ENCODE measurements at regions not wholly inside any gene's neighbourhood (a gene's known extent, or its start where the extent isn't known, plus 50 kb on each side); places are given as distances from the start of the nearest gene placed in this dataset.
"Not testable (repeated sequence)": the region's sequence is repeated elsewhere in the genome, so short reads cannot be mapped to it uniquely, and the experiment has no call there.

- FAIRE-seq: no peak
- TF ChIP-seq EZH2 (IDR thresholded peaks at IDR 0.05; ENCODE audit: insufficient read depth, low read length) (no peak), CTCF (IDR thresholded peaks at IDR 0.05; ENCODE audit: insufficient read depth, low read depth, low read length) (no peak)
- H3K27me3 Mint-ChIP-seq (ENCODE audit: low read depth, unreplicated experiment): no peaks in the 10 kb centered on the region
- Histone ChIP-seq H3K9ac (ENCODE audit: low read length) (no peak overlapping the region), H3K36me3 (ENCODE audit: insufficient read depth, low read length) (no peaks in the 10 kb centered on the region), H3K4me3 (ENCODE audit: insufficient read depth, low read depth, low read length) (no peak overlapping the region), H3K27ac (ENCODE audit: low read depth, low read length) (no peak overlapping the region), H4K20me1 (ENCODE audit: insufficient read depth, low read length) (no peaks in the 10 kb centered on the region), H3K4me2 (ENCODE audit: low read length) (no peak overlapping the region), H3K9me3 (ENCODE audit: insufficient read depth, low read depth, low read length) (no peaks in the 10 kb centered on the region), H3K79me2 (ENCODE audit: insufficient read depth, low read length) (no peaks in the 10 kb centered on the region), H2AFZ (ENCODE audit: low read depth, low read length) (no peak overlapping the region), H3K4me1 (ENCODE audit: insufficient read depth, low read length) (no peaks in the 10 kb centered on the region), H3K27me3 (ENCODE audit: insufficient read depth, low read length) (no peaks in the 10 kb centered on the region)
- peaks cover 10% of the 10 kb centered on the region for H3K9me3 Mint-ChIP-seq (ENCODE audit: unreplicated experiment)
- no peak overlapping the region for H3K4me3 Mint-ChIP-seq (ENCODE audit: unreplicated experiment)
- no peaks in the 10 kb centered on the region for H3K36me3 Mint-ChIP-seq (ENCODE audit: low read depth, unreplicated experiment)
- no peak for DNase-seq (ENCODE audit: low read depth)
- no peaks in the 10 kb centered on the region for H3K4me1 Mint-ChIP-seq (ENCODE audit: low read depth, unreplicated experiment)
- H3K27ac Mint-ChIP-seq (ENCODE audit: unreplicated experiment): no peak overlapping the region
Observed at GRCh38 chr14:106642090-106642489, 1115.7 kb downstream of the TMEM121 start.

GRCh38 chr14:106642971-106643370 is 1116.6 kb downstream of the TMEM121 start:
- not testable (repeated sequence) for H3K27ac Mint-ChIP-seq (ENCODE audit: unreplicated experiment); H3K4me2 ChIP-seq (ENCODE audit: low read length); FAIRE-seq; H3K79me2 ChIP-seq (ENCODE audit: insufficient read depth, low read length); H3K36me3 Mint-ChIP-seq (ENCODE audit: low read depth, unreplicated experiment); H3K4me3 Mint-ChIP-seq (ENCODE audit: unreplicated experiment); H3K4me1 ChIP-seq (ENCODE audit: insufficient read depth, low read length); H2AFZ ChIP-seq (ENCODE audit: low read depth, low read length); H3K4me3 ChIP-seq (ENCODE audit: insufficient read depth, low read depth, low read length); H3K9ac ChIP-seq (ENCODE audit: low read length); H3K36me3 ChIP-seq (ENCODE audit: insufficient read depth, low read length); H3K27me3 Mint-ChIP-seq (ENCODE audit: low read depth, unreplicated experiment); H3K9me3 Mint-ChIP-seq (ENCODE audit: unreplicated experiment); H3K27ac ChIP-seq (ENCODE audit: low read depth, low read length); H4K20me1 ChIP-seq (ENCODE audit: insufficient read depth, low read length); H3K27me3 ChIP-seq (ENCODE audit: insufficient read depth, low read length); H3K9me3 ChIP-seq (ENCODE audit: insufficient read depth, low read depth, low read length); DNase-seq (ENCODE audit: low read depth); H3K4me1 Mint-ChIP-seq (ENCODE audit: low read depth, unreplicated experiment)

- H3K9me3 ChIP-seq (ENCODE audit: insufficient read depth, low read depth, low read length); H3K27ac ChIP-seq (ENCODE audit: low read depth, low read length); DNase-seq (ENCODE audit: low read depth); H3K36me3 Mint-ChIP-seq (ENCODE audit: low read depth, unreplicated experiment); FAIRE-seq; H3K27ac Mint-ChIP-seq (ENCODE audit: unreplicated experiment); H3K27me3 Mint-ChIP-seq (ENCODE audit: low read depth, unreplicated experiment); H3K27me3 ChIP-seq (ENCODE audit: insufficient read depth, low read length); H3K79me2 ChIP-seq (ENCODE audit: insufficient read depth, low read length); H3K4me2 ChIP-seq (ENCODE audit: low read length); H3K4me3 Mint-ChIP-seq (ENCODE audit: unreplicated experiment); H3K4me1 Mint-ChIP-seq (ENCODE audit: low read depth, unreplicated experiment); H4K20me1 ChIP-seq (ENCODE audit: insufficient read depth, low read length); H3K4me3 ChIP-seq (ENCODE audit: insufficient read depth, low read depth, low read length); H3K36me3 ChIP-seq (ENCODE audit: insufficient read depth, low read length); H2AFZ ChIP-seq (ENCODE audit: low read depth, low read length); H3K9ac ChIP-seq (ENCODE audit: low read length); H3K4me1 ChIP-seq (ENCODE audit: insufficient read depth, low read length): not testable (repeated sequence)
- H3K9me3 Mint-ChIP-seq (ENCODE audit: unreplicated experiment): peaks cover 15% of the 10 kb centered on the region
Observed at GRCh38 chr14:106648874-106649273, 1122.5 kb downstream of the TMEM121 start.

- H3K9me3 ChIP-seq (ENCODE audit: insufficient read depth, low read depth, low read length): peaks cover 7% of the 10 kb centered on the region
- H3K27me3 ChIP-seq (ENCODE audit: insufficient read depth, low read length): no peaks in the 10 kb centered on the region
- Mint-ChIP-seq H3K4me3 (ENCODE audit: unreplicated experiment) (no peak overlapping the region), H3K4me1 (ENCODE audit: low read depth, unreplicated experiment) (no peaks in the 10 kb centered on the region), H3K36me3 (ENCODE audit: low read depth, unreplicated experiment) (no peaks in the 10 kb centered on the region), H3K9me3 (ENCODE audit: unreplicated experiment) (peaks cover 13% of the 10 kb centered on the region), H3K27ac (ENCODE audit: unreplicated experiment) (no peak overlapping the region), H3K27me3 (ENCODE audit: low read depth, unreplicated experiment) (no peaks in the 10 kb centered on the region)
- no peak overlapping the region for H3K27ac ChIP-seq (ENCODE audit: low read depth, low read length)
- FAIRE-seq (no peak), DNase-seq (ENCODE audit: low read depth) (no peak)
- no peaks in the 10 kb centered on the region for H3K36me3 ChIP-seq (ENCODE audit: insufficient read depth, low read length)
- no peaks in the 10 kb centered on the region for H4K20me1 ChIP-seq (ENCODE audit: insufficient read depth, low read length)
- no peak overlapping the region for H3K9ac ChIP-seq (ENCODE audit: low read length)
- no peaks in the 10 kb centered on the region for H3K79me2 ChIP-seq (ENCODE audit: insufficient read depth, low read length)
- H3K4me3 ChIP-seq (ENCODE audit: insufficient read depth, low read depth, low read length): no peak overlapping the region
- H2AFZ ChIP-seq (ENCODE audit: low read depth, low read length): no peak overlapping the region
- no peak overlapping the region for H3K4me2 ChIP-seq (ENCODE audit: low read length)
- no peaks in the 10 kb centered on the region for H3K4me1 ChIP-seq (ENCODE audit: insufficient read depth, low read length)
- TF ChIP-seq EZH2 (IDR thresholded peaks at IDR 0.05; ENCODE audit: insufficient read depth, low read length) (no peak), CTCF (IDR thresholded peaks at IDR 0.05; ENCODE audit: insufficient read depth, low read depth, low read length) (no peak)
Observed at GRCh38 chr14:106651016-106651415, 1124.6 kb downstream of the TMEM121 start.
